ENCODE measurements at regions not wholly inside any gene's neighbourhood (a gene's known extent, or its start where the extent isn't known, plus 50 kb on each side); places are given as distances from the start of the nearest gene placed in this dataset.

DNA sequence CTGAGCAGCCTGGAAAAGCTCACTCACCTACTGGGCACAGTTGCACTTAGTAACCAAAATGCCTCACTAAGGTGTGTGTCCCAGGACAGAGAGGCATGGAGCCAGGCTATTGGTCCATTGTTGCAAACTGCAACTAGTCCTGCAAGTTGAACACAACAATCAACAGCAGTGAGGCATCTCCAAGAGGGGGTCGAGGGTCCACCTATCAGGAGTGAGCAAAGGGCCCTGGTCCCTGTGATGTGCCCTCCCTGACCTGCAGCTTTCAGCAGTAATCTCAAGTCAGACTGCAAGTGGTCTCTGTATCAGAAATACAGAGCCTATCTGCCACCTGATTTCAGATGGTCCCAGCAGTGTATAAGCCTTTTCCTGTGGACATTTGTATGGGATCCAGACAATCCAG lies 50.2 kb upstream of the TGM3 start:
- TF ChIP-seq EZH2 (IDR thresholded peaks at IDR 0.05; ENCODE audit: borderline replicate concordance, low read length) = no peak
- TF ChIP-seq, protein P1, sequence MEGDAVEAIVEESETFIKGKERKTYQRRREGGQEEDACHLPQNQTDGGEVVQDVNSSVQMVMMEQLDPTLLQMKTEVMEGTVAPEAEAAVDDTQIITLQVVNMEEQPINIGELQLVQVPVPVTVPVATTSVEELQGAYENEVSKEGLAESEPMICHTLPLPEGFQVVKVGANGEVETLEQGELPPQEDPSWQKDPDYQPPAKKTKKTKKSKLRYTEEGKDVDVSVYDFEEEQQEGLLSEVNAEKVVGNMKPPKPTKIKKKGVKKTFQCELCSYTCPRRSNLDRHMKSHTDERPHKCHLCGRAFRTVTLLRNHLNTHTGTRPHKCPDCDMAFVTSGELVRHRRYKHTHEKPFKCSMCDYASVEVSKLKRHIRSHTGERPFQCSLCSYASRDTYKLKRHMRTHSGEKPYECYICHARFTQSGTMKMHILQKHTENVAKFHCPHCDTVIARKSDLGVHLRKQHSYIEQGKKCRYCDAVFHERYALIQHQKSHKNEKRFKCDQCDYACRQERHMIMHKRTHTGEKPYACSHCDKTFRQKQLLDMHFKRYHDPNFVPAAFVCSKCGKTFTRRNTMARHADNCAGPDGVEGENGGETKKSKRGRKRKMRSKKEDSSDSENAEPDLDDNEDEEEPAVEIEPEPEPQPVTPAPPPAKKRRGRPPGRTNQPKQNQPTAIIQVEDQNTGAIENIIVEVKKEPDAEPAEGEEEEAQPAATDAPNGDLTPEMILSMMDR (IDR thresholded peaks at IDR 0.05; ENCODE audit: low read length) = no peak
